Dermis microvascular lymphatic vessel endothelial cell (primary cell): ENCODE measurements at regions not wholly inside any gene's neighbourhood (a gene's known extent, or its start where the extent isn't known, plus 50 kb on each side); places are given as distances from the start of the nearest gene placed in this dataset.
A peak's percentile ranks its signal among the peaks of the same experiment; 100 is the strongest.

Source experiments
- DNase-seq, 2 donors: peaks; one replicate each; pipeline versions ENCODE4 v3.0.0 to v3.0.0-alpha.2; 2010; ENCODE audit warnings: low read depth in 2 of 2

- DNase-seq, result no peak
These were observed 54.2 kb downstream of the TMEM100 start for GRCh38 chr17:55668312-55668920.

- no peak for DNase-seq
These were observed 55.9 kb downstream of the TMEM100 start for GRCh38 chr17:55666806-55667205.

- no peak for DNase-seq
These were observed 58.4 kb downstream of the TMEM100 start for GRCh38 chr17:55664287-55664686.

GRCh38 chr17:55663400-55663799 lies 59.3 kb downstream of the TMEM100 start:
- no peak for DNase-seq

- DNase-seq, result no peak
These were observed 60.5 kb downstream of the TMEM100 start for GRCh38 chr17:55661963-55662834.

- DNase-seq, result no peak
These were observed 61.4 kb downstream of the TMEM100 start for GRCh38 chr17:55661256-55661758.

- peak in 1 of 2 donors; percentile 88 for DNase-seq
These were observed 62.3 kb downstream of the TMEM100 start for GRCh38 chr17:55660178-55660886.

GRCh38 chr17:55659661-55660060 lies 63.0 kb downstream of the TMEM100 start:
- no peak for DNase-seq

GRCh38 chr17:55655777-55656176 lies 66.9 kb downstream of the TMEM100 start:
- DNase-seq, result no peak

GRCh38 chr17:55654821-55655220 lies 67.8 kb downstream of the TMEM100 start:
- DNase-seq, result no peak

GRCh38 chr17:55654022-55654421 lies 68.6 kb downstream of the TMEM100 start:
- DNase-seq, result no peak

- no peak for DNase-seq
These were observed 69.8 kb downstream of the TMEM100 start for GRCh38 chr17:55652825-55653224.

GRCh38 chr17:55652114-55652823 lies 70.4 kb downstream of the TMEM100 start:
- no peak for DNase-seq

GRCh38 chr17:55649957-55650597 lies 72.6 kb downstream of the TMEM100 start:
- DNase-seq, result no peak

GRCh38 chr17:55648086-55648485 lies 74.6 kb downstream of the TMEM100 start:
- DNase-seq, result no peak

GRCh38 chr17:55645361-55645760 lies 77.3 kb downstream of the TMEM100 start:
- no peak for DNase-seq

GRCh38 chr17:55644346-55644745 lies 78.3 kb downstream of the TMEM100 start:
- no peak for DNase-seq

- no peak for DNase-seq
These were observed 79.9 kb downstream of the TMEM100 start for GRCh38 chr17:55642741-55643140.

- DNase-seq, result peak; percentile 35 to 69
These were observed 81.0 kb downstream of the TMEM100 start for GRCh38 chr17:55641676-55642081.

GRCh38 chr17:55639096-55639495 lies 83.6 kb downstream of the TMEM100 start:
- DNase-seq, result no peak
